GM19467 (cell line): ENCODE measurements at regions not wholly inside any gene's neighbourhood (a gene's known extent, or its start where the extent isn't known, plus 50 kb on each side); places are given as distances from the start of the nearest gene placed in this dataset.

Experiments
- ATAC-seq: cut with Tn5 transposase; IDR thresholded peaks from one replicate; pipeline ENCODE4 v1.9.1; 2021; ENCODE audit warnings: mild to moderate bottlenecking, moderate library complexity; ENCODE audit not compliant: unreplicated experiment

GRCh38 chr13:22693691-22694090 is 487.1 kb upstream of the SGCG start:
- no peak for ATAC-seq

GRCh38 chr13:22696433-22696832 is 484.3 kb upstream of the SGCG start:
- no peak for ATAC-seq

- no peak for ATAC-seq
Measured at GRCh38 chr13:22698467-22698866, 482.3 kb upstream of the SGCG start.

- no peak for ATAC-seq
Measured at GRCh38 chr13:22700246-22700887, 480.4 kb upstream of the SGCG start.

- no peak for ATAC-seq
Measured at GRCh38 chr13:22703601-22704209, 477.1 kb upstream of the SGCG start.

GRCh38 chr13:22707946-22708345 is 472.8 kb upstream of the SGCG start:
- no peak for ATAC-seq

GRCh38 chr13:22717036-22717435 is 463.7 kb upstream of the SGCG start:
- no peak for ATAC-seq

GRCh38 chr13:22726726-22727125 is 454.1 kb upstream of the SGCG start:
- no peak for ATAC-seq

GRCh38 chr13:22735011-22735995 is 445.5 kb upstream of the SGCG start:
- ATAC-seq: no peak

GRCh38 chr13:22736084-22736767 is 444.6 kb upstream of the SGCG start:
- ATAC-seq: no peak

- ATAC-seq: no peak
Measured at GRCh38 chr13:22736768-22737092, 444.0 kb upstream of the SGCG start.

- ATAC-seq: no peak
Measured at GRCh38 chr13:22738357-22738756, 442.4 kb upstream of the SGCG start.

- no peak for ATAC-seq
Measured at GRCh38 chr13:22740264-22740663, 440.5 kb upstream of the SGCG start.

GRCh38 chr13:22744688-22745452 is 435.9 kb upstream of the SGCG start:
- no peak for ATAC-seq

- ATAC-seq: no peak
Measured at GRCh38 chr13:22748866-22749577, 431.8 kb upstream of the SGCG start.

GRCh38 chr13:22749626-22750025 is 431.2 kb upstream of the SGCG start:
- no peak for ATAC-seq

- ATAC-seq: no peak
Measured at GRCh38 chr13:22757530-22758120, 423.2 kb upstream of the SGCG start.

GRCh38 chr13:22758245-22758644 is 422.5 kb upstream of the SGCG start:
- ATAC-seq: no peak

GRCh38 chr13:22761709-22762108 is 419.1 kb upstream of the SGCG start:
- no peak for ATAC-seq

GRCh38 chr13:22765547-22765946 is 415.2 kb upstream of the SGCG start:
- no peak for ATAC-seq
